Endothelial cell of umbilical vein (primary cell): ENCODE measurements at regions not wholly inside any gene's neighbourhood (a gene's known extent, or its start where the extent isn't known, plus 50 kb on each side); places are given as distances from the start of the nearest gene placed in this dataset.

Source experiments
- BruUV-seq: library from RNA; stranded (reverse); fragments of 400-500 nt; replicated peaks from 2 replicates; lab custom pipeline; 2021; lab: Mats Ljungman, UMichigan
- CTCF ChIA-PET: fragments of 300-600, 350-600 bp; sonication (Branson Sonifier 250); formaldehyde crosslinking; loops from one replicate; lab custom pipeline; 2021; ENCODE audit warnings: antibody characterized with exemption, inconsistent platforms; lab: Charles Lee
- POLR2A ChIA-PET: fragments of 300-600, 350-600 bp; sonication (Branson Sonifier 250); formaldehyde crosslinking; loops from one replicate; lab custom pipeline; 2021; ENCODE audit warnings: antibody characterized with exemption, inconsistent platforms; lab: Charles Lee
- DNase-seq: peaks from one replicate; pipeline ENCODE4 v3.0.0-alpha.2; 2011; ENCODE audit warnings: low read depth, low spot score
- FAIRE-seq: peaks from 2 replicates; lab custom pipeline; 2011; peaks lifted over from hg19 to GRCh38; lab: Jason Lieb, UNC
- H2AFZ ChIP-seq: 2 replicates; pipeline ENCODE4 v1.6.0; 2012; ENCODE audit warnings: low read depth, low read length, control low read depth, inconsistent platforms
- H3K27ac ChIP-seq: 2 replicates; pipeline ENCODE4 v1.5.1; 2011; ENCODE audit warnings: low read depth, mild to moderate bottlenecking, control low read depth, low read length, moderate library complexity; ENCODE audit not compliant: insufficient read depth
- H3K27me3 ChIP-seq, 2 experiments: 2 replicates each; pipeline versions ENCODE4 v1.6.0 to v1.6.1; 2011; ENCODE audit warnings: low read length in 2 of 2, mixed read lengths in 1 of 2; ENCODE audit not compliant: control insufficient read depth in 2 of 2, insufficient read depth in 2 of 2
- H3K36me3 ChIP-seq, 2 experiments: 2 replicates in 1 of 2; 3 replicates in 1 of 2; pipeline ENCODE4 v1.5.1; 2011; ENCODE audit warnings: low read length in 2 of 2, mild to moderate bottlenecking in 1 of 2, moderate library complexity in 1 of 2; ENCODE audit not compliant: control insufficient read depth in 2 of 2, insufficient read depth in 2 of 2; ENCODE audit errors: extremely low read depth in 1 of 2
- H3K4me1 ChIP-seq: 3 replicates; pipeline ENCODE4 v1.5.1; 2011; ENCODE audit warnings: mild to moderate bottlenecking, low read length; ENCODE audit not compliant: control insufficient read depth, insufficient read depth; ENCODE audit errors: extremely low read depth
- H3K4me2 ChIP-seq: 2 replicates; pipeline ENCODE4 v1.6.1; 2011; ENCODE audit warnings: low read length, control low read depth, mixed read lengths; ENCODE audit not compliant: insufficient read depth
- H3K4me3 ChIP-seq, 3 experiments: fragments of 200-600 bp in 1 of 3; sonication (generic), shearing (Covaris generic) in 1 of 3; replicated peaks in 1 of 3; 2 replicates each; pipeline ENCODE4 v1.5.1; 2011 to 2016; ENCODE audit warnings: control low read depth in 3 of 3, low read length in 3 of 3, mild to moderate bottlenecking in 2 of 3, inconsistent platforms in 1 of 3, low read depth in 1 of 3, moderate library complexity in 1 of 3; ENCODE audit not compliant: insufficient read depth in 1 of 3
- H3K79me2 ChIP-seq: 2 replicates; pipeline ENCODE4 v1.6.0; 2012; ENCODE audit warnings: low read length, inconsistent platforms; ENCODE audit not compliant: control insufficient read depth, insufficient read depth
- H3K9ac ChIP-seq: replicated peaks from 2 replicates; pipeline ENCODE3; 2011; ENCODE audit warnings: low read length, control low read depth; ENCODE audit not compliant: insufficient read depth; ENCODE audit errors: extremely low read depth
- H3K9me1 ChIP-seq: replicated peaks from 3 replicates; pipeline ENCODE4 v1.6.0; 2011; ENCODE audit warnings: mild to moderate bottlenecking, low read length; ENCODE audit not compliant: control insufficient read depth, insufficient read depth; ENCODE audit errors: extremely low read depth
- H3K9me3 ChIP-seq: replicated peaks from 2 replicates; pipeline ENCODE4 v1.5.1; 2012; ENCODE audit warnings: low read length, inconsistent platforms; ENCODE audit not compliant: control insufficient read depth, insufficient read depth
- H4K20me1 ChIP-seq: replicated peaks from 2 replicates; pipeline ENCODE3; 2011; ENCODE audit warnings: mild to moderate bottlenecking, low read length; ENCODE audit not compliant: control insufficient read depth, insufficient read depth; ENCODE audit errors: extremely low read depth
- FOS ChIP-seq: IDR thresholded peaks from 2 replicates; pipeline ENCODE4 v1.6.1; 2011; ENCODE audit warnings: mild to moderate bottlenecking, low read length, moderate library complexity, borderline replicate concordance; ENCODE audit not compliant: insufficient read depth
- JUN ChIP-seq: IDR thresholded peaks from 2 replicates; pipeline ENCODE4 v1.6.1; 2011; ENCODE audit warnings: borderline replicate concordance, low read depth; ENCODE audit not compliant: insufficient read length, insufficient read depth
- POLR2A ChIP-seq: IDR thresholded peaks from 2 replicates; pipeline ENCODE4 v1.6.1; 2012; ENCODE audit warnings: low read depth, mild to moderate bottlenecking, control low read depth, low read length
- POLR2AphosphoS5 ChIP-seq: IDR thresholded peaks from 2 replicates; pipeline ENCODE4 v1.6.1; 2012; ENCODE audit warnings: low read depth, mild to moderate bottlenecking, control low read depth, low read length, moderate library complexity; ENCODE audit not compliant: insufficient read depth
- dilution Hi-C: fragments of 300-500 bp; cut with MboI; formaldehyde crosslinking; loops from one replicate; pipeline ENCODE4 v1.15.0; 2019; ENCODE audit warnings: low sequenced_read_pairs; ENCODE audit not compliant: extremely low pct_ligation_motif_present
- intact Hi-C: fragments of 100-400 bp; cut with micrococcal nuclease; formaldehyde crosslinking; loops from one replicate; pipeline ENCODE4 v1.10.0; 2022
- TF ChIP-seq, protein P1 (sequence below), 2 donors: IDR thresholded peaks; 1 replicate in 1 of 2; 2 replicates in 1 of 2; pipeline ENCODE4 v1.5.1; 2011; ENCODE audit warnings: low read length in 2 of 2, mild to moderate bottlenecking in 2 of 2, moderate library complexity in 2 of 2, control low read depth in 1 of 2, inconsistent platforms in 1 of 2, low read depth in 1 of 2; ENCODE audit not compliant: insufficient read depth in 1 of 2; ENCODE audit errors: extremely low read depth in 1 of 2

DNA sequence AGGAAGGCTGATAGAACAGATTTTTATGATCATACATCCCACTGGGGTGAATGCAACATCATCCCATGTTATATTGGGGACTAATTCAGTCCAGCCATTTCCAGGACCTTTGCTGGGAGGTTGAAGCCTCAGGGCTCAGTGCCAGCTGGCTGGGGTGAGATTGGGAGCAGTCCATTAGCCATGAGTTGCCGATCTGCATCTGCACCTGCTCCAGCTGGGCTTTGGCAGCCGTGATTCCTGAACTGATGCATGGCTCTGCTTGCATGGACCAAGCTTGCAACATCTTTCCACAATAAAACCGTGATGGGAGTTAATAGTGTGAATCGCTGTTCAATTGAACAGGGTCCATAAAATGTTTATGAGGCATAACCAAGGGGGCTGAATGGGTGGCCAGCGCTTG lies 346.9 kb downstream of the TYW1 start:
- no peaks in the 10 kb centered on the region for H3K27me3 ChIP-seq
- no peak overlapping the region for H2AFZ ChIP-seq
- no peaks in the 10 kb centered on the region for H3K4me1 ChIP-seq
- H3K27ac ChIP-seq: no peak overlapping the region
- dilution Hi-C loops: no loop called here
- CTCF ChIA-PET: no interaction called here
- TF ChIP-seq, protein P1, sequence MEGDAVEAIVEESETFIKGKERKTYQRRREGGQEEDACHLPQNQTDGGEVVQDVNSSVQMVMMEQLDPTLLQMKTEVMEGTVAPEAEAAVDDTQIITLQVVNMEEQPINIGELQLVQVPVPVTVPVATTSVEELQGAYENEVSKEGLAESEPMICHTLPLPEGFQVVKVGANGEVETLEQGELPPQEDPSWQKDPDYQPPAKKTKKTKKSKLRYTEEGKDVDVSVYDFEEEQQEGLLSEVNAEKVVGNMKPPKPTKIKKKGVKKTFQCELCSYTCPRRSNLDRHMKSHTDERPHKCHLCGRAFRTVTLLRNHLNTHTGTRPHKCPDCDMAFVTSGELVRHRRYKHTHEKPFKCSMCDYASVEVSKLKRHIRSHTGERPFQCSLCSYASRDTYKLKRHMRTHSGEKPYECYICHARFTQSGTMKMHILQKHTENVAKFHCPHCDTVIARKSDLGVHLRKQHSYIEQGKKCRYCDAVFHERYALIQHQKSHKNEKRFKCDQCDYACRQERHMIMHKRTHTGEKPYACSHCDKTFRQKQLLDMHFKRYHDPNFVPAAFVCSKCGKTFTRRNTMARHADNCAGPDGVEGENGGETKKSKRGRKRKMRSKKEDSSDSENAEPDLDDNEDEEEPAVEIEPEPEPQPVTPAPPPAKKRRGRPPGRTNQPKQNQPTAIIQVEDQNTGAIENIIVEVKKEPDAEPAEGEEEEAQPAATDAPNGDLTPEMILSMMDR (IDR thresholded peaks at IDR 0.05; ENCODE audit: extremely low read depth in 1 of 2, insufficient read depth in 1 of 2, low read depth in 1 of 2, low read length in 2 of 2): no peak
- no peak for TF ChIP-seq JUN
- intact Hi-C loops: no loop called here
- no peak overlapping the region for H3K4me2 ChIP-seq
- H3K9me3 ChIP-seq: no peaks in the 10 kb centered on the region
- POLR2A ChIA-PET: no interaction called here
- H3K9ac ChIP-seq: no peak overlapping the region
- H3K36me3 ChIP-seq: no peaks in the 10 kb centered on the region
- H4K20me1 ChIP-seq: no peaks in the 10 kb centered on the region
- no peaks in the 10 kb centered on the region for H3K79me2 ChIP-seq
- FAIRE-seq: no peak
- no peak overlapping the region for H3K4me3 ChIP-seq
- H3K9me1 ChIP-seq: no peaks in the 10 kb centered on the region
- no peak for DNase-seq
- no TSS peak for BruUV-seq

- DNase-seq: no peak
- Histone ChIP-seq H3K79me2 (no peaks in the 10 kb centered on the region), H3K9me3 (no peaks in the 10 kb centered on the region), H3K4me1 (no peaks in the 10 kb centered on the region), H4K20me1 (no peaks in the 10 kb centered on the region), H3K9me1 (no peaks in the 10 kb centered on the region), H3K27ac (no peak overlapping the region), H3K9ac (no peak overlapping the region), H3K4me2 (no peak overlapping the region), H3K36me3 (no peaks in the 10 kb centered on the region), H2AFZ (no peak overlapping the region), H3K4me3 (no peak overlapping the region), H3K27me3 (no peaks in the 10 kb centered on the region)
- FAIRE-seq: no peak
- intact Hi-C loops (no loop called here), dilution Hi-C loops (no loop called here)
- POLR2A ChIA-PET: no interaction called here
- CTCF ChIA-PET: no interaction called here
- TF ChIP-seq POLR2AphosphoS5: no peak
- TF ChIP-seq, protein P1 (IDR thresholded peaks at IDR 0.05; ENCODE audit: extremely low read depth in 1 of 2, insufficient read depth in 1 of 2, low read depth in 1 of 2, low read length in 2 of 2): no peak
- no peak for TF ChIP-seq POLR2A
- TF ChIP-seq FOS: no peak
- no TSS peak for BruUV-seq
Observed at GRCh38 chr7:67344481-67345193, 348.0 kb downstream of the TYW1 start.
